ENCODE measurements at regions not wholly inside any gene's neighbourhood (a gene's known extent, or its start where the extent isn't known, plus 50 kb on each side); places are given as distances from the start of the nearest gene placed in this dataset.

DNA sequence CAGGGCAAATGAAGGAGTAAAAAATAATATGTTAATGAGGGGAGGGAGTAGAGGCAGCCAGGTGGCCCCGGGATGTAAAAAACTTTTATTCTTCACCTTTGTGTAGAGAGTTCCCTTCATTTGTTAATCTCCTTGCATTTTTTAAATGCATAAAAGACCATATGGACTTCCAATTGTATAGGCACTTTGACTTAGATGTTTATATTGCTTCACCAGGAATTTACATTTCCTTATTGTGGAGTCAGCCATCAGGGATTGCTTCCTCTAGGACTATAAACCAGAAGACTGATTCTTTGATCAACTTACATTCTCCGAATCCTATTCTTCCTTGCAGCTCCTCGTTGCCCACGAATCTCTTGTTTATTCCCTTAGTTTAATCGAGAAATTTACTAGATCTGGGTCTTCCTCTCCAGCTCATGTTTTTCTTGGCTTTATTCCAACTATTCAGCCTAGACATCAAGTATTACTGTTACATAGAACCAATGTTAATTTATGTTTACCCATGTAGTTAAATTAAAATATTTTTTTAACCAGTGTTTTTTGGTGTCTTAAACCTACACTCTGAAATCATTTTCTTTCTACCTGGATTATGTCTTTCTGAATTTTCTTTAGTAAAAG is 1187.0 kb upstream of the SLC10A2 start:
- no peaks in the 10 kb centered on the region for H3K36me3 ChIP-seq (ENCODE audit: control insufficient read depth, insufficient read depth, low read length)
- no peak for DNase-seq (ENCODE audit: low read depth in 4 of 6, low spot score in 6 of 6)
- WGBS (ENCODE audit: insufficient coverage), result 31% methylated on average over 4 of the region's 5 CpGs

DNA sequence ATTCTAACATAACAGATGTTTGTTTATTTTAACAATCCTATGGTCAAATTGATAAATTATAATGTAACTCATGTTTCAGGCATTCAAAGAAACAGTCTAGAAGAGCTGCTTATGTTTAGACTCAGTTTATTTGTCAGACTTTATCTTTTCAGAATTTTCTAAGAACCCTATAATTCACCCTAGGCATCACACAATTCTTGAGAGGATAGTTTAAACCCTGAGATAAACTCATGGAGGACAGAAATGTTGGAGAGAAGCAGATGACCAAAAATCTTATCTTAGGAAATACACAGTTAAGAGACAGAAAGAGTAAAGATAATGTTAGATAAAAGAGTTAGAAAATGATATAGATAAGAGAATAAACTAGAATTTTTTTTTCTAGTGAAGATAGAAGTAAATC is 1185.7 kb upstream of the SLC10A2 start:
- Histone ChIP-seq H3K9me3 (ENCODE audit: control insufficient read depth, insufficient read depth, low read length) (no peaks in the 10 kb centered on the region), H3K4me3 (ENCODE audit: low read depth, low read length) (no peak overlapping the region), H3K36me3 (ENCODE audit: control insufficient read depth, insufficient read depth, low read length) (no peaks in the 10 kb centered on the region), H3K27ac (ENCODE audit: low read depth, low read length) (no peak overlapping the region), H3K27me3 (ENCODE audit: control insufficient read depth, insufficient read depth, low read length) (no peaks in the 10 kb centered on the region), H3K4me1 (ENCODE audit: control insufficient read depth, insufficient read depth, low read length) (no peaks in the 10 kb centered on the region)
- DNase-seq (ENCODE audit: low read depth in 4 of 6, low spot score in 6 of 6), result no peak

More for the DNA sequence above, 1187.0 kb upstream of the SLC10A2 start:
- H3K9me3 ChIP-seq (ENCODE audit: control insufficient read depth, insufficient read depth, low read length), result no peaks in the 10 kb centered on the region
- H3K27ac ChIP-seq (ENCODE audit: low read depth, low read length), result no peak overlapping the region
- H3K4me1 ChIP-seq (ENCODE audit: control insufficient read depth, insufficient read depth, low read length), result no peaks in the 10 kb centered on the region
- H3K27me3 ChIP-seq (ENCODE audit: control insufficient read depth, insufficient read depth, low read length), result no peaks in the 10 kb centered on the region
- no peak overlapping the region for H3K4me3 ChIP-seq (ENCODE audit: low read depth, low read length)

- Histone ChIP-seq H3K36me3 (ENCODE audit: control insufficient read depth, insufficient read depth, low read length) (no peaks in the 10 kb centered on the region), H3K27ac (ENCODE audit: low read depth, low read length) (no peak overlapping the region), H3K9me3 (ENCODE audit: control insufficient read depth, insufficient read depth, low read length) (no peaks in the 10 kb centered on the region), H3K4me3 (ENCODE audit: low read depth, low read length) (no peak overlapping the region), H3K4me1 (ENCODE audit: control insufficient read depth, insufficient read depth, low read length) (no peaks in the 10 kb centered on the region), H3K27me3 (ENCODE audit: control insufficient read depth, insufficient read depth, low read length) (no peaks in the 10 kb centered on the region)
- no peak for DNase-seq (ENCODE audit: low read depth in 4 of 6, low spot score in 6 of 6)
Observed at GRCh38 chr13:104246955-104247354, 1180.7 kb upstream of the SLC10A2 start.

- no peaks in the 10 kb centered on the region for H3K4me1 ChIP-seq (ENCODE audit: control insufficient read depth, insufficient read depth, low read length)
- no peaks in the 10 kb centered on the region for H3K36me3 ChIP-seq (ENCODE audit: control insufficient read depth, insufficient read depth, low read length)
- no peak overlapping the region for H3K27ac ChIP-seq (ENCODE audit: low read depth, low read length)
- WGBS (ENCODE audit: insufficient coverage), result 96% methylated on average over 5 of the region's 6 CpGs
- H3K9me3 ChIP-seq (ENCODE audit: control insufficient read depth, insufficient read depth, low read length), result no peaks in the 10 kb centered on the region
- H3K4me3 ChIP-seq (ENCODE audit: low read depth, low read length), result no peak overlapping the region
- no peaks in the 10 kb centered on the region for H3K27me3 ChIP-seq (ENCODE audit: control insufficient read depth, insufficient read depth, low read length)
- DNase-seq (ENCODE audit: low read depth in 4 of 6, low spot score in 6 of 6), result no peak
Observed at GRCh38 chr13:104206450-104207044, 1140.3 kb upstream of the SLC10A2 start.

- Histone ChIP-seq H3K36me3 (ENCODE audit: control insufficient read depth, insufficient read depth, low read length) (no peaks in the 10 kb centered on the region), H3K27me3 (ENCODE audit: control insufficient read depth, insufficient read depth, low read length) (no peaks in the 10 kb centered on the region), H3K4me1 (ENCODE audit: control insufficient read depth, insufficient read depth, low read length) (no peaks in the 10 kb centered on the region), H3K27ac (ENCODE audit: low read depth, low read length) (no peak overlapping the region), H3K4me3 (ENCODE audit: low read depth, low read length) (no peak overlapping the region), H3K9me3 (ENCODE audit: control insufficient read depth, insufficient read depth, low read length) (no peaks in the 10 kb centered on the region)
- no peak for DNase-seq (ENCODE audit: low read depth in 4 of 6, low spot score in 6 of 6)
- WGBS (ENCODE audit: insufficient coverage), result no CpG with 5 or more reads among the region's 2 CpGs
Observed at GRCh38 chr13:104204177-104204576, 1138.0 kb upstream of the SLC10A2 start.

GRCh38 chr13:104198801-104199200 is 1132.6 kb upstream of the SLC10A2 start:
- Histone ChIP-seq H3K27ac (ENCODE audit: low read depth, low read length) (no peak overlapping the region), H3K4me3 (ENCODE audit: low read depth, low read length) (no peak overlapping the region), H3K4me1 (ENCODE audit: control insufficient read depth, insufficient read depth, low read length) (no peaks in the 10 kb centered on the region), H3K9me3 (ENCODE audit: control insufficient read depth, insufficient read depth, low read length) (no peaks in the 10 kb centered on the region), H3K36me3 (ENCODE audit: control insufficient read depth, insufficient read depth, low read length) (no peaks in the 10 kb centered on the region), H3K27me3 (ENCODE audit: control insufficient read depth, insufficient read depth, low read length) (no peaks in the 10 kb centered on the region)
- no CpG with 5 or more reads among the region's 1 CpG for WGBS (ENCODE audit: insufficient coverage)
- DNase-seq (ENCODE audit: low read depth in 4 of 6, low spot score in 6 of 6), result no peak

GRCh38 chr13:104196611-104197010 is 1130.4 kb upstream of the SLC10A2 start:
- Histone ChIP-seq H3K4me3 (ENCODE audit: low read depth, low read length) (no peak overlapping the region), H3K4me1 (ENCODE audit: control insufficient read depth, insufficient read depth, low read length) (no peaks in the 10 kb centered on the region), H3K27ac (ENCODE audit: low read depth, low read length) (no peak overlapping the region), H3K27me3 (ENCODE audit: control insufficient read depth, insufficient read depth, low read length) (no peaks in the 10 kb centered on the region), H3K9me3 (ENCODE audit: control insufficient read depth, insufficient read depth, low read length) (no peaks in the 10 kb centered on the region), H3K36me3 (ENCODE audit: control insufficient read depth, insufficient read depth, low read length) (no peaks in the 10 kb centered on the region)
- no peak for DNase-seq (ENCODE audit: low read depth in 4 of 6, low spot score in 6 of 6)
- WGBS (ENCODE audit: insufficient coverage), result no CpG with 5 or more reads among the region's 5 CpGs

- Histone ChIP-seq H3K9me3 (ENCODE audit: control insufficient read depth, insufficient read depth, low read length) (no peaks in the 10 kb centered on the region), H3K36me3 (ENCODE audit: control insufficient read depth, insufficient read depth, low read length) (no peaks in the 10 kb centered on the region), H3K27ac (ENCODE audit: low read depth, low read length) (no peak overlapping the region), H3K4me3 (ENCODE audit: low read depth, low read length) (no peak overlapping the region), H3K4me1 (ENCODE audit: control insufficient read depth, insufficient read depth, low read length) (no peaks in the 10 kb centered on the region), H3K27me3 (ENCODE audit: control insufficient read depth, insufficient read depth, low read length) (no peaks in the 10 kb centered on the region)
- no peak for DNase-seq (ENCODE audit: low read depth in 4 of 6, low spot score in 6 of 6)
- 92% methylated on average over 2 of the region's 3 CpGs for WGBS (ENCODE audit: insufficient coverage)
Observed at GRCh38 chr13:104181526-104182231, 1115.5 kb upstream of the SLC10A2 start.

- Histone ChIP-seq H3K4me3 (ENCODE audit: low read depth, low read length) (no peak overlapping the region), H3K9me3 (ENCODE audit: control insufficient read depth, insufficient read depth, low read length) (no peaks in the 10 kb centered on the region), H3K4me1 (ENCODE audit: control insufficient read depth, insufficient read depth, low read length) (no peaks in the 10 kb centered on the region), H3K36me3 (ENCODE audit: control insufficient read depth, insufficient read depth, low read length) (no peaks in the 10 kb centered on the region), H3K27me3 (ENCODE audit: control insufficient read depth, insufficient read depth, low read length) (no peaks in the 10 kb centered on the region), H3K27ac (ENCODE audit: low read depth, low read length) (no peak overlapping the region)
- WGBS (ENCODE audit: insufficient coverage), result 82% methylated on average over 4 of the region's 8 CpGs
- no peak for DNase-seq (ENCODE audit: low read depth in 4 of 6, low spot score in 6 of 6)
Observed at GRCh38 chr13:104170980-104171555, 1104.9 kb upstream of the SLC10A2 start.
